ENCODE measurements at regions not wholly inside any gene's neighbourhood (a gene's known extent, or its start where the extent isn't known, plus 50 kb on each side); places are given as distances from the start of the nearest gene placed in this dataset.

GRCh38 chr2:121098556-121098955 is 186.4 kb downstream of the TFCP2L1 start:
- Histone ChIP-seq H3K4me1 (no peaks in the 10 kb centered on the region), H3K36me3 (no peaks in the 10 kb centered on the region), H3K9me3 (no peaks in the 10 kb centered on the region), H3K4me3 (no peak overlapping the region), H3K27me3 (no peaks in the 10 kb centered on the region), H3K27ac (no peak overlapping the region)
- intact Hi-C loops (cut with DNase I; ENCODE audit: low total_unique reads), result loop anchor here (5.0 kb wide), 1 partner anchor 1451 kb away; no protein-coding TSS in a partner anchor
- 60 to 82% methylated on average over 1 to 7 of the region's 7 CpGs for WGBS, 2 donors (ENCODE audit: low coverage in 1 of 2)
- in situ Hi-C loops (cut with MboI; ENCODE audit: low pct_ligation_motif_present in 1 of 4, low pct_unique_long_range_greater_than_20kb in 1 of 4, low sequenced_read_pairs in 3 of 4), result loop anchor here in 3 of 4 donors (10.0 to 25.0 kb wide), 3 partner anchors 256 to 614 kb away; no protein-coding TSS in a partner anchor
- no peak for TF ChIP-seq POLR2A (IDR thresholded peaks at IDR 0.05)
- no peak for TF ChIP-seq POLR2AphosphoS5 (IDR thresholded peaks at IDR 0.05)
- no peak for TF ChIP-seq EP300 (IDR thresholded peaks at IDR 0.05; ENCODE audit: low read depth)
- no peak for TF ChIP-seq CTCF (IDR thresholded peaks at IDR 0.05)
- DNase-seq, result no peak

- intact Hi-C loops (cut with DNase I; ENCODE audit: low total_unique reads) (loop anchor here (5.0 kb wide), 1 partner anchor 1452 kb away; no protein-coding TSS in a partner anchor), in situ Hi-C loops (cut with MboI; ENCODE audit: low pct_ligation_motif_present in 1 of 4, low pct_unique_long_range_greater_than_20kb in 1 of 4, low sequenced_read_pairs in 3 of 4) (loop anchor here (10.0 to 25.0 kb wide), 4 partner anchors 213 to 613 kb away; no protein-coding TSS in a partner anchor)
- Histone ChIP-seq H3K9me3 (no peaks in the 10 kb centered on the region), H3K36me3 (no peaks in the 10 kb centered on the region), H3K27me3 (no peaks in the 10 kb centered on the region), H3K4me3 (no peak overlapping the region), H3K27ac (no peak overlapping the region), H3K4me1 (no peaks in the 10 kb centered on the region)
- TF ChIP-seq CTCF (IDR thresholded peaks at IDR 0.05) (peak; percentile 12 to 40 (median 36)), EP300 (IDR thresholded peaks at IDR 0.05; ENCODE audit: low read depth) (no peak)
- 58 to 60% methylated on average over 3 to 8 of the region's 8 CpGs for WGBS, 2 donors (ENCODE audit: low coverage in 1 of 2)
- peak; percentile 45 for DNase-seq
Observed at GRCh38 chr2:121099329-121100290, 185.4 kb downstream of the TFCP2L1 start.

GRCh38 chr2:121101093-121101715 is 183.8 kb downstream of the TFCP2L1 start:
- no peak overlapping the region for H3K27ac ChIP-seq
- H3K4me1 ChIP-seq, result no peaks in the 10 kb centered on the region
- no peak overlapping the region for H3K4me3 ChIP-seq
- no peaks in the 10 kb centered on the region for H3K36me3 ChIP-seq
- DNase-seq, result no peak
- H3K27me3 ChIP-seq, result no peaks in the 10 kb centered on the region
- intact Hi-C loops (cut with DNase I; ENCODE audit: low total_unique reads), result no loop called here
- H3K9me3 ChIP-seq, result no peaks in the 10 kb centered on the region
- no peak for TF ChIP-seq POLR2AphosphoS5 (IDR thresholded peaks at IDR 0.05)
- TF ChIP-seq CTCF (IDR thresholded peaks at IDR 0.05), result no peak
- TF ChIP-seq POLR2A (IDR thresholded peaks at IDR 0.05), result no peak
- TF ChIP-seq EP300 (IDR thresholded peaks at IDR 0.05; ENCODE audit: low read depth), result no peak
- in situ Hi-C loops (cut with MboI; ENCODE audit: low pct_ligation_motif_present in 1 of 4, low pct_unique_long_range_greater_than_20kb in 1 of 4, low sequenced_read_pairs in 3 of 4), result loop anchor here in 1 of 4 donors (25.0 kb wide), 1 partner anchor 211 kb away; no protein-coding TSS in a partner anchor
- WGBS, 2 donors (ENCODE audit: low coverage in 1 of 2), result 45 to 75% methylated on average over 2 to 10 of the region's 10 CpGs

DNA sequence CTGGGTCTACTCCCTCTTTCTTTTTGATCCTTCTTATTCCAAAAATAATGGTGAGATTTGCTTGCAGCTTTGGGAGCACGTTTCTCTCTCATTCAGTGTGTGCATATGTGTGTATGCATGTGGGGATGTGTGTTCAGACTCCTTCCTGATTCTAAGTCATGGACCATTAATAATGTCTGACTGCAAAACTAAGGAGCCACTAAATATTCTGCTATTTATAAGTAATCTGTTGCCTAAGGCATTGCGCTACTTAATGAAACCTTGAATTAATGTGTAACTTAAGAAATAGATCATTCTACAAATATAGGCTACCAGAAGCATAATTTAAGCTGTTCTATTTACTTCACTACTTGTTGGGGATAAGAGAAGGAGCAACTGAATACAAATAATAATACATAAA is 182.1 kb downstream of the TFCP2L1 start:
- no peak overlapping the region for H3K27ac ChIP-seq
- no peaks in the 10 kb centered on the region for H3K9me3 ChIP-seq
- H3K36me3 ChIP-seq, result no peaks in the 10 kb centered on the region
- no peaks in the 10 kb centered on the region for H3K27me3 ChIP-seq
- TF ChIP-seq EP300 (IDR thresholded peaks at IDR 0.05; ENCODE audit: low read depth) (no peak), POLR2AphosphoS5 (IDR thresholded peaks at IDR 0.05) (no peak), POLR2A (IDR thresholded peaks at IDR 0.05) (no peak), CTCF (IDR thresholded peaks at IDR 0.05) (no peak)
- 71 to 92% methylated on average over 2 of the region's 2 CpGs for WGBS, 2 donors (ENCODE audit: low coverage in 1 of 2)
- in situ Hi-C loops (cut with MboI; ENCODE audit: low pct_ligation_motif_present in 1 of 4, low pct_unique_long_range_greater_than_20kb in 1 of 4, low sequenced_read_pairs in 3 of 4), result loop anchor here in 1 of 4 donors (25.0 kb wide), 1 partner anchor 209 kb away; no protein-coding TSS in a partner anchor
- no peak for DNase-seq
- intact Hi-C loops (cut with DNase I; ENCODE audit: low total_unique reads), result no loop called here
- no peak overlapping the region for H3K4me3 ChIP-seq
- H3K4me1 ChIP-seq, result no peaks in the 10 kb centered on the region
